ENCODE measurements at regions not wholly inside any gene's neighbourhood (a gene's known extent, or its start where the extent isn't known, plus 50 kb on each side); places are given as distances from the start of the nearest gene placed in this dataset.

DNA sequence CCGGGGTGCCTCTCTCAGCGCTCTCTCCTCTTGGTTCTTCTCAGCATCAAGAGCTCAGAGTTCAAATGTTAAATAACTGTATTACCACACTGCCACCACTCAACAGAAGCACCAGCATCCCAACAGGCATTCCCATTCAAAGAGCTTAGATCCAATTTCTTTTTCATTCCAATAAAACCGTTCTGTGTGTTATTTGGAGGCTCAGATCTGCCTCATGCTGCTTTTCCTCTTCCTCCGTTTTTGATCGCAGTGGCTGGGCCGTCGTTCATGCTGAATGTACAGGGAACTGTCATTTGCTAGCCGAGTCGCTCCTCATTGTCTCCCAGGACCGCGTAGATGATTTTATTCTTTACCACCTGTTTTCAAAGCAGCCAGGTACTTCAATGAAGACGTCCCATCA lies 798.9 kb upstream of the SALL3 start:
- no peak for TF ChIP-seq POLR2AphosphoS5 (IDR thresholded peaks at IDR 0.05)
- TF ChIP-seq, protein P1, sequence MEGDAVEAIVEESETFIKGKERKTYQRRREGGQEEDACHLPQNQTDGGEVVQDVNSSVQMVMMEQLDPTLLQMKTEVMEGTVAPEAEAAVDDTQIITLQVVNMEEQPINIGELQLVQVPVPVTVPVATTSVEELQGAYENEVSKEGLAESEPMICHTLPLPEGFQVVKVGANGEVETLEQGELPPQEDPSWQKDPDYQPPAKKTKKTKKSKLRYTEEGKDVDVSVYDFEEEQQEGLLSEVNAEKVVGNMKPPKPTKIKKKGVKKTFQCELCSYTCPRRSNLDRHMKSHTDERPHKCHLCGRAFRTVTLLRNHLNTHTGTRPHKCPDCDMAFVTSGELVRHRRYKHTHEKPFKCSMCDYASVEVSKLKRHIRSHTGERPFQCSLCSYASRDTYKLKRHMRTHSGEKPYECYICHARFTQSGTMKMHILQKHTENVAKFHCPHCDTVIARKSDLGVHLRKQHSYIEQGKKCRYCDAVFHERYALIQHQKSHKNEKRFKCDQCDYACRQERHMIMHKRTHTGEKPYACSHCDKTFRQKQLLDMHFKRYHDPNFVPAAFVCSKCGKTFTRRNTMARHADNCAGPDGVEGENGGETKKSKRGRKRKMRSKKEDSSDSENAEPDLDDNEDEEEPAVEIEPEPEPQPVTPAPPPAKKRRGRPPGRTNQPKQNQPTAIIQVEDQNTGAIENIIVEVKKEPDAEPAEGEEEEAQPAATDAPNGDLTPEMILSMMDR (IDR thresholded peaks at IDR 0.05 in 8 of 11, conservative IDR thresholded peaks at IDR 0.05 in 3 of 11): no peak

Measured in spleen (tissue), 7 donors.